ENCODE measurements at regions not wholly inside any gene's neighbourhood (a gene's known extent, or its start where the extent isn't known, plus 50 kb on each side); places are given as distances from the start of the nearest gene placed in this dataset.
"Not testable (repeated sequence)": the region's sequence is repeated elsewhere in the genome, so short reads cannot be mapped to it uniquely, and the experiment has no call there.

GRCh38 chr21:14677013-14677412, 130.9 kb upstream of the SAMSN1 start:
- no peak for DNase-seq

GRCh38 chr21:14675774-14676530, 129.8 kb upstream of the SAMSN1 start:
- DNase-seq = no peak

GRCh38 chr21:14673649-14674048, 127.5 kb upstream of the SAMSN1 start:
- DNase-seq = no peak

- no peak for DNase-seq
Measured at GRCh38 chr21:14672466-14672865, 126.4 kb upstream of the SAMSN1 start.

GRCh38 chr21:14670409-14670808, 124.3 kb upstream of the SAMSN1 start:
- no peak for DNase-seq

GRCh38 chr21:14669092-14669491, 123.0 kb upstream of the SAMSN1 start:
- DNase-seq = not testable (repeated sequence)

- no peak for DNase-seq
Measured at GRCh38 chr21:14657241-14658008, 111.3 kb upstream of the SAMSN1 start.

- DNase-seq = no peak
Measured at GRCh38 chr21:14646893-14647292, 100.8 kb upstream of the SAMSN1 start.

GRCh38 chr21:14645702-14646101, 99.6 kb upstream of the SAMSN1 start:
- DNase-seq = no peak

GRCh38 chr21:14632359-14632758, 86.2 kb upstream of the SAMSN1 start:
- no peak for DNase-seq

GRCh38 chr21:14630556-14631069, 84.5 kb upstream of the SAMSN1 start:
- DNase-seq = no peak

GRCh38 chr21:14629461-14629860, 83.3 kb upstream of the SAMSN1 start:
- no peak for DNase-seq

GRCh38 chr21:14623079-14623478, 77.0 kb upstream of the SAMSN1 start:
- DNase-seq = not testable (repeated sequence)

GRCh38 chr21:14620152-14620551, 74.0 kb upstream of the SAMSN1 start:
- no peak for DNase-seq

- no peak for DNase-seq
Measured at GRCh38 chr21:14617871-14618270, 71.8 kb upstream of the SAMSN1 start.

- no peak for DNase-seq
Measured at GRCh38 chr21:14617040-14617393, 70.9 kb upstream of the SAMSN1 start.

GRCh38 chr21:14616380-14617039, 70.4 kb upstream of the SAMSN1 start:
- DNase-seq = no peak

- no peak for DNase-seq
Measured at GRCh38 chr21:14615359-14615974, 69.4 kb upstream of the SAMSN1 start.

GRCh38 chr21:14614287-14614686, 68.2 kb upstream of the SAMSN1 start:
- no peak for DNase-seq

GRCh38 chr21:14613486-14614224, 67.5 kb upstream of the SAMSN1 start:
- DNase-seq = no peak

GRCh38 chr21:14610119-14610518, 64.0 kb upstream of the SAMSN1 start:
- not testable (repeated sequence) for DNase-seq

GRCh38 chr21:14609274-14609673, 63.2 kb upstream of the SAMSN1 start:
- DNase-seq = no peak
